IPS-15b (cell line): ENCODE measurements at regions not wholly inside any gene's neighbourhood (a gene's known extent, or its start where the extent isn't known, plus 50 kb on each side); places are given as distances from the start of the nearest gene placed in this dataset.
A peak's percentile ranks its signal among the peaks of the same experiment; 100 is the strongest.
"Not testable (repeated sequence)": the region's sequence is repeated elsewhere in the genome, so short reads cannot be mapped to it uniquely, and the experiment has no call there.

ENCODE experiments used
- H3K27me3 ChIP-seq: one replicate; pipeline ENCODE4 v1.6.1; 2013; ENCODE audit warnings: low read length; ENCODE audit not compliant: control insufficient read depth, insufficient read depth
- H3K36me3 ChIP-seq: one replicate; pipeline ENCODE4 v1.6.1; 2013; ENCODE audit warnings: low read length; ENCODE audit not compliant: control insufficient read depth, insufficient read depth
- H3K4me1 ChIP-seq: one replicate; pipeline ENCODE4 v1.6.1; 2013; ENCODE audit warnings: mild to moderate bottlenecking, low read length; ENCODE audit not compliant: control insufficient read depth, insufficient read depth
- H3K4me3 ChIP-seq: one replicate; pipeline ENCODE4 v1.5.1; 2013; ENCODE audit warnings: low read depth, low read length
- H3K9ac ChIP-seq: one replicate; pipeline ENCODE4 v1.6.1; 2013; ENCODE audit warnings: low read depth, mild to moderate bottlenecking, low read length
- H3K9me3 ChIP-seq: one replicate; pipeline ENCODE4 v1.6.1; 2013; ENCODE audit warnings: mild to moderate bottlenecking, low read length; ENCODE audit not compliant: control insufficient read depth, insufficient read depth

GRCh38 chr9:66152406-66152805 is 415.5 kb downstream of the FOXD4L4 start:
- not testable (repeated sequence) for H3K9ac ChIP-seq, H3K9me3 ChIP-seq, H3K4me3 ChIP-seq, H3K27me3 ChIP-seq, H3K4me1 ChIP-seq, H3K36me3 ChIP-seq

- not testable (repeated sequence) for H3K27me3 ChIP-seq, H3K9me3 ChIP-seq, H3K9ac ChIP-seq, H3K36me3 ChIP-seq, H3K4me1 ChIP-seq
- H3K4me3 ChIP-seq = peak overlapping the region; percentile 37
Measured at GRCh38 chr9:66153021-66153725, 416.2 kb downstream of the FOXD4L4 start.

DNA sequence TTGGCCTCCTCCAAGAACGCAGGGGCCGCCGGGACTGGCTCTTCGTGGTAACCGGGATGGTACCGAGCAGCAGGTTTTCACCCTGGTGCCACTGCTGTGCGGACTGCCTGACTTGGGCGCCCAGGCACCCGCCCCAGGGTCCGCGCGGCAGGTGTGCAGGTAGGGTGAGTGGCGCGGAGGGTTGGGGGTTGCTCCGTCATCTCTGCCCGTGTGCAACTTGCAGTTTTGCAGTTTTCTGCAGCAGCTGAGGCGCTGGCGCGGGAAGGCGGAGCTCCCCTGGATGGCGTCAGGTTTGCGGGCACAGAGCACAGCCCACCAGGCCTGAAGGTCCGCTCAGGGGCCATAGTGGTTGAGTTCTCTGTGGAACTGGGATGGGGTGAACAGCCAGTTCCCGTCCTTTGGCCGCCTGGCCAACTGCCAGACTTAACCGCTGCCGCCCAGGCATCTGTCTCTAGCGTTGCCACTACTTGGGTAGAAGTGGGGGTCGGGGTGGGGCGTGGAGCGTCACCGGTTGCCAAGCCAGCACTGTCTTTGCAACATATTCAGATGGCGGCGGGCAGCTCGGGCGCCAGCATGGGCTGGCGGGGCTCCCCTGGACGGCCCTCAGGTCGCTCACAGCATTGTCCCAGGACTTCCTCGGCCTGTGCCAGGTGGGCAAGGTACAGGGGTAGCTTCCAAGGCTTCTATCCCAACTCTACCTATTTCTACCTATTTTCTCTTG is 417.2 kb downstream of the FOXD4L4 start:
- H3K4me3 ChIP-seq, H3K9ac ChIP-seq, H3K4me1 ChIP-seq, H3K27me3 ChIP-seq, H3K36me3 ChIP-seq, H3K9me3 ChIP-seq: not testable (repeated sequence)

- not testable (repeated sequence) for H3K4me1 ChIP-seq, H3K4me3 ChIP-seq, H3K36me3 ChIP-seq, H3K27me3 ChIP-seq, H3K9me3 ChIP-seq, H3K9ac ChIP-seq
Measured at GRCh38 chr9:66182316-66182715, 445.4 kb downstream of the FOXD4L4 start.

GRCh38 chr9:66183648-66184047 is 446.7 kb downstream of the FOXD4L4 start:
- not testable (repeated sequence) for H3K9me3 ChIP-seq, H3K4me1 ChIP-seq, H3K4me3 ChIP-seq, H3K27me3 ChIP-seq, H3K36me3 ChIP-seq, H3K9ac ChIP-seq

DNA sequence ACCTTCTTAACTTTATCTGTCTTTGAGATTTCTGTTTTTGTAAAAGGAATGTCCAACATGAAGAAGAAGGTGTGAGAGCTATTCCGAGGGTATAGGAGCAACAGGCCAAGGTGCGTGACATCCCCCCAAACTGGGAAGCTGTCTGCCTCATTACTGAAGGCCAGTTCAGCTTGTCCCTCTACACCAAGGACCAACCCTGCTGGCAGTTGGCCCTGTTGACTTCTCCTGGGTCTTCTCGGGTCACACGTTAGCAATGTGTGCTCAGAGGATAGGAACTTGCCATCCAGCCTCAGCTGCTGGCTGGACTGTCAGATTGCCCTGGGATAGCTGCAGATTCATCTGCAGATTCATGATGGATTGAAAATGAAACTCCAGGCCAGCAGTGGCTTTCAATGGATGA is 460.3 kb downstream of the FOXD4L4 start:
- not testable (repeated sequence) for H3K27me3 ChIP-seq, H3K4me3 ChIP-seq, H3K4me1 ChIP-seq, H3K9ac ChIP-seq, H3K36me3 ChIP-seq, H3K9me3 ChIP-seq

GRCh38 chr9:66198421-66198820 is 461.5 kb downstream of the FOXD4L4 start:
- not testable (repeated sequence) for H3K4me1 ChIP-seq, H3K27me3 ChIP-seq, H3K4me3 ChIP-seq, H3K9ac ChIP-seq, H3K36me3 ChIP-seq, H3K9me3 ChIP-seq

GRCh38 chr9:66206617-66207016 is 469.7 kb downstream of the FOXD4L4 start:
- not testable (repeated sequence) for H3K36me3 ChIP-seq, H3K9ac ChIP-seq, H3K4me1 ChIP-seq, H3K27me3 ChIP-seq, H3K9me3 ChIP-seq, H3K4me3 ChIP-seq

DNA sequence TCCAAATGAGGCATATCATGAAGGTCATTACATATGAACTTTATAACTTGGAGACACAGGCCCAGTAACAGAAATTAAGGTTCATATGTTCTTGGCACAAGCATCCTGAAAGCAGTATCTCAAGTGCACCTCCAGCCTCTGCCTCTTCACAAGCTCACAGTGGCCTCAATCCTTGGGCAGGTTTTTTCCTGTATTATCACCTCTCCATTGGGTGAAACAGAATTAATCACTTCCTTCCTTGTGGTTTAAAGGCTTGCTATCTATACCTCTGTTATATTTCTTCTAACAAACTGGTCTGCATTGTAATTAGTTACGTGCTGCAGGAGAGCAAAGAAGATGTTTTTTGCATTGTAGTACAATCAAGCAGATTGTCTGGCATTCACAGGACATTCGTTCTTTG is 471.0 kb downstream of the FOXD4L4 start:
- not testable (repeated sequence) for H3K9ac ChIP-seq, H3K27me3 ChIP-seq, H3K36me3 ChIP-seq, H3K9me3 ChIP-seq, H3K4me3 ChIP-seq, H3K4me1 ChIP-seq

GRCh38 chr9:66244763-66245162 is 507.8 kb downstream of the FOXD4L4 start:
- not testable (repeated sequence) for H3K4me1 ChIP-seq, H3K36me3 ChIP-seq, H3K9ac ChIP-seq, H3K4me3 ChIP-seq, H3K27me3 ChIP-seq, H3K9me3 ChIP-seq

- not testable (repeated sequence) for H3K9me3 ChIP-seq, H3K9ac ChIP-seq, H3K36me3 ChIP-seq, H3K4me3 ChIP-seq, H3K4me1 ChIP-seq, H3K27me3 ChIP-seq
Measured at GRCh38 chr9:66245481-66245880, 508.5 kb downstream of the FOXD4L4 start.

GRCh38 chr9:66257581-66257980 is 520.6 kb downstream of the FOXD4L4 start:
- not testable (repeated sequence) for H3K4me1 ChIP-seq, H3K4me3 ChIP-seq, H3K36me3 ChIP-seq, H3K9me3 ChIP-seq, H3K9ac ChIP-seq, H3K27me3 ChIP-seq
